IMR-90 (cell line): ENCODE measurements at regions not wholly inside any gene's neighbourhood (a gene's known extent, or its start where the extent isn't known, plus 50 kb on each side); places are given as distances from the start of the nearest gene placed in this dataset.

Source experiments
- ATAC-seq: fragments of 200-7000 bp; cut with Tn5 transposase; 2 replicates; pipeline ENCODE4 v1.9.1; 2020; ENCODE audit warnings: low read depth, mild to moderate bottlenecking, moderate library complexity
- BruUV-seq: library from RNA; stranded (reverse); fragments of 400-500 nt; replicated peaks from 2 replicates; lab custom pipeline; 2021; lab: Mats Ljungman, UMichigan
- CTCF ChIA-PET: fragments of 300-600 bp; formaldehyde crosslinking; extraction: SDS; loops from one replicate; lab custom pipeline; 2021; ENCODE audit warnings: antibody characterized with exemption; lab: Yijun Ruan, JAX
- POLR2A ChIA-PET: fragments of 300-600 bp; sonication (Branson Sonifier 250); formaldehyde crosslinking; loops from one replicate; lab custom pipeline; 2022; ENCODE audit warnings: antibody characterized with exemption; ENCODE audit not compliant: unreplicated experiment; lab: Charles Lee
- DNase-seq: peaks from one replicate; pipeline ENCODE4 v3.0.0; 2013
- H2AFZ ChIP-seq: replicated peaks from 2 replicates; pipeline ENCODE3; 2013; ENCODE audit warnings: low read length, mild to moderate bottlenecking; ENCODE audit not compliant: poor library complexity
- H2AK5ac ChIP-seq: 2 replicates; pipeline ENCODE4 v1.6.1; 2013; ENCODE audit warnings: low read depth, low read length, inconsistent platforms
- H2AK9ac ChIP-seq: replicated peaks from 2 replicates; pipeline ENCODE3; 2013; ENCODE audit warnings: mild to moderate bottlenecking, low read depth, low read length, moderate library complexity; ENCODE audit not compliant: poor library complexity
- H2BK120ac ChIP-seq: 2 replicates; pipeline ENCODE4 v1.6.1; 2013; ENCODE audit warnings: low read depth, low read length, inconsistent platforms
- H2BK15ac ChIP-seq: 3 replicates; pipeline ENCODE4 v1.6.1; 2013; ENCODE audit warnings: low read depth, low read length, inconsistent platforms
- H2BK20ac ChIP-seq: 2 replicates; pipeline ENCODE4 v1.6.1; 2013; ENCODE audit warnings: low read depth, mild to moderate bottlenecking, inconsistent platforms, low read length, moderate library complexity
- H2BK5ac ChIP-seq: 2 replicates; pipeline ENCODE4 v1.6.1; 2013; ENCODE audit warnings: mild to moderate bottlenecking, low read depth, low read length, inconsistent platforms; ENCODE audit not compliant: poor library complexity, severe bottlenecking
- H3K14ac ChIP-seq: replicated peaks from 2 replicates; pipeline ENCODE4 v1.6.1; 2013; ENCODE audit warnings: low read depth, low read length, inconsistent platforms
- H3K18ac ChIP-seq: 2 replicates; pipeline ENCODE4 v1.6.1; 2013; ENCODE audit warnings: low read depth, low read length, control low read depth
- H3K23ac ChIP-seq: 2 replicates; pipeline ENCODE4 v1.6.1; 2013; ENCODE audit warnings: low read depth, low read length, inconsistent platforms
- H3K27ac ChIP-seq: 2 replicates; pipeline ENCODE4 v1.5.1; 2013; ENCODE audit warnings: mild to moderate bottlenecking, control low read depth, low read length; ENCODE audit not compliant: insufficient read depth
- H3K27me3 ChIP-seq: 2 replicates; pipeline ENCODE4 v1.6.1; 2013; ENCODE audit warnings: low read length; ENCODE audit not compliant: control insufficient read depth, insufficient read depth
- H3K36me3 ChIP-seq: 2 replicates; pipeline ENCODE4 v1.6.1; 2013; ENCODE audit warnings: low read length, mixed read lengths; ENCODE audit not compliant: control insufficient read depth, insufficient read depth
- H3K4ac ChIP-seq: 2 replicates; pipeline ENCODE4 v1.6.1; 2013; ENCODE audit warnings: low read depth, low read length, inconsistent platforms
- H3K4me1 ChIP-seq: 2 replicates; pipeline ENCODE4 v1.6.1; 2013; ENCODE audit warnings: low read length, mixed read lengths; ENCODE audit not compliant: control insufficient read depth, insufficient read depth
- H3K4me2 ChIP-seq: 2 replicates; pipeline ENCODE4 v1.6.1; 2013; ENCODE audit warnings: low read depth, mild to moderate bottlenecking, control low read depth, low read length, moderate library complexity
- H3K4me3 ChIP-seq: 2 replicates; pipeline ENCODE4 v1.5.1; 2013; ENCODE audit warnings: low read depth, mild to moderate bottlenecking, control low read depth, low read length, moderate library complexity; ENCODE audit not compliant: insufficient read depth
- H3K56ac ChIP-seq: 2 replicates; pipeline ENCODE4 v1.6.1; 2013; ENCODE audit warnings: low read length, inconsistent platforms; ENCODE audit not compliant: insufficient read depth; ENCODE audit errors: extremely low read depth
- H3K79me1 ChIP-seq, 2 experiments: 2 replicates each; pipeline ENCODE4 v1.6.1; 2013; ENCODE audit warnings: low read length in 2 of 2, inconsistent platforms in 1 of 2, low read depth in 1 of 2
- H3K9ac ChIP-seq: 2 replicates; pipeline ENCODE4 v1.6.1; 2013; ENCODE audit warnings: low read depth, low read length, control low read depth
- H3K9me1 ChIP-seq: 2 replicates; pipeline ENCODE4 v1.6.1; 2013; ENCODE audit warnings: low read length, inconsistent platforms; ENCODE audit not compliant: insufficient read depth
- H3K9me3 ChIP-seq: 2 replicates; pipeline ENCODE4 v1.6.1; 2013; ENCODE audit warnings: low read length; ENCODE audit not compliant: control insufficient read depth, insufficient read depth
- H4K20me1 ChIP-seq: 2 replicates; pipeline ENCODE4 v1.6.1; 2013; ENCODE audit warnings: low read length, inconsistent platforms; ENCODE audit not compliant: insufficient read depth
- H4K5ac ChIP-seq: 2 replicates; pipeline ENCODE4 v1.6.1; 2013; ENCODE audit warnings: mild to moderate bottlenecking, low read depth, low read length, control low read depth
- H4K8ac ChIP-seq, 2 experiments: 2 replicates each; pipeline ENCODE4 v1.6.1; 2013; ENCODE audit warnings: low read depth in 2 of 2, low read length in 2 of 2, control low read depth in 1 of 2, inconsistent platforms in 1 of 2
- H4K91ac ChIP-seq: 2 replicates; pipeline ENCODE4 v1.6.1; 2013; ENCODE audit warnings: low read depth, low read length, inconsistent platforms; ENCODE audit not compliant: insufficient read depth
- CTCF ChIP-seq: conservative IDR thresholded peaks from 2 replicates; pipeline ENCODE4 v1.5.1; 2012; ENCODE audit warnings: mild to moderate bottlenecking, low read depth, low read length, improper control_type of control experiment
- FOS ChIP-seq: fragments of 150-350 bp; IDR thresholded peaks from 2 replicates; pipeline ENCODE4 v1.6.1; 2016; ENCODE audit warnings: low read depth, low read length
- POLR2A ChIP-seq: IDR thresholded peaks from 2 replicates; pipeline ENCODE4 v1.6.1; 2012; ENCODE audit warnings: mild to moderate bottlenecking, low read depth, low read length
- WGBS, 2 experiments: methylation state at CpG; one replicate each; pipeline versions ENCODE4 v1.1.5 to v1.1.7; 2013; ENCODE audit warnings: missing lambda C conversion rate in 2 of 2; ENCODE audit not compliant: insufficient read length in 1 of 2; ENCODE audit errors: extremely low coverage in 2 of 2; 5-methylcytosine and 5-hydroxymethylcytosine counted together
- dilution Hi-C: fragments of 300-500 bp; cut with HindIII; formaldehyde crosslinking; loops from one replicate; pipeline ENCODE4 v1.14.3; 2018; ENCODE audit warnings: low sequenced_read_pairs; ENCODE audit not compliant: unreplicated experiment
- in situ Hi-C: fragments of 300-500 bp; cut with MboI; formaldehyde crosslinking; loops from 3 replicates; pipeline ENCODE4 v1.14.3; 2019; ENCODE audit warnings: low sequenced_read_pairs, inconsistent platforms, mixed read lengths
- intact Hi-C: fragments of 100-400 bp; cut with micrococcal nuclease; formaldehyde crosslinking; loops from 2 replicates; pipeline ENCODE4 v1.10.0; 2022

- no peak overlapping the region for H2AFZ ChIP-seq
- TF ChIP-seq CTCF (no peak), POLR2A (no peak), FOS (no peak)
- ChIA-PET CTCF (no interaction called here), POLR2A (no interaction called here)
- no peak overlapping the region for H2BK120ac ChIP-seq
- intact Hi-C loops (no loop called here), dilution Hi-C loops (no loop called here), in situ Hi-C loops (no loop called here)
- no peaks in the 10 kb centered on the region for H4K20me1 ChIP-seq
- no peaks in the 10 kb centered on the region for H3K4me1 ChIP-seq
- no peak overlapping the region for H4K5ac ChIP-seq
- H3K18ac ChIP-seq, result no peak overlapping the region
- H4K91ac ChIP-seq, result no peak overlapping the region
- no peaks in the 10 kb centered on the region for H3K9me3 ChIP-seq
- H2AK9ac ChIP-seq, result no peak overlapping the region
- no peak overlapping the region for H3K4ac ChIP-seq
- H3K9me1 ChIP-seq, result no peaks in the 10 kb centered on the region
- H2BK5ac ChIP-seq, result no peak overlapping the region
- DNase-seq (no peak), ATAC-seq (no peak)
- no peak overlapping the region for H3K14ac ChIP-seq
- no CpG with 5 or more reads among the region's 1 CpG for WGBS, 2 experiments
- no peak overlapping the region for H3K27ac ChIP-seq
- no peaks in the 10 kb centered on the region for H3K79me1 ChIP-seq
- H2AK5ac ChIP-seq, result no peak overlapping the region
- BruUV-seq, result no TSS peak
- no peak overlapping the region for H3K4me3 ChIP-seq
- no peak overlapping the region for H2BK20ac ChIP-seq
- no peak overlapping the region for H3K23ac ChIP-seq
- H3K9ac ChIP-seq, result no peak overlapping the region
- H3K56ac ChIP-seq, result no peak overlapping the region
- H3K36me3 ChIP-seq, result no peaks in the 10 kb centered on the region
- no peak overlapping the region for H3K4me2 ChIP-seq
- no peak overlapping the region for H2BK15ac ChIP-seq
- H3K27me3 ChIP-seq, result no peaks in the 10 kb centered on the region
- H4K8ac ChIP-seq, result no peak overlapping the region
These were observed 613.8 kb upstream of the ZNF385D start for GRCh38 chr3:22364851-22365250.
